Testis (tissue), 2 donors: ENCODE measurements at regions not wholly inside any gene's neighbourhood (a gene's known extent, or its start where the extent isn't known, plus 50 kb on each side); places are given as distances from the start of the nearest gene placed in this dataset.
"Not testable (repeated sequence)": the region's sequence is repeated elsewhere in the genome, so short reads cannot be mapped to it uniquely, and the experiment has no call there.

Experiments
- DNase-seq: peaks from one replicate; pipeline ENCODE4 v3.0.0-alpha.2; 2019
- H3K27ac ChIP-seq, 2 donors: fragments of 200-600 bp; sonication (generic); one replicate each; pipeline ENCODE4 v1.5.1; 2019
- H3K27me3 ChIP-seq: fragments of 200-600 bp; sonication (generic); one replicate; pipeline ENCODE4 v1.5.1; 2019
- H3K36me3 ChIP-seq: fragments of 200-600 bp; sonication (generic); one replicate; pipeline ENCODE4 v1.5.1; 2017; ENCODE audit warnings: low read depth; ENCODE audit errors: missing control alignments
- H3K4me1 ChIP-seq: fragments of 200-600 bp; sonication (generic); one replicate; pipeline ENCODE4 v1.5.1; 2019
- H3K4me3 ChIP-seq, 2 donors: fragments of 200-600 bp; sonication (generic); one replicate each; pipeline ENCODE4 v1.5.1; 2017 to 2019
- H3K9me3 ChIP-seq: fragments of 200-600 bp; sonication (generic); one replicate; pipeline ENCODE4 v1.5.1; 2017
- POLR2A ChIP-seq: fragments of 450-650 bp; IDR thresholded peaks from one replicate; pipeline ENCODE4 v1.6.1; 2017; ENCODE audit warnings: antibody characterized with exemption, mild to moderate bottlenecking, moderate library complexity
- WGBS, 2 donors: methylation state at CpG; one replicate each; pipeline ENCODE4 v1.1.5; 2018; 5-methylcytosine and 5-hydroxymethylcytosine counted together
- intact Hi-C: fragments of 100-400 bp; cut with DNase I; formaldehyde crosslinking; loops from one replicate; pipeline ENCODE4 v1.15.1; 2023; ENCODE audit warnings: low total_unique reads
- TF ChIP-seq, protein P1 (sequence below), 3 experiments: fragments of 450-650 bp in 2 of 3; fragments of 200-600 bp in 1 of 3; sonication (generic) in 1 of 3; IDR thresholded peaks; one replicate each; pipeline ENCODE4 v1.5.1; 2016 to 2019; ENCODE audit warnings: antibody characterized with exemption in 3 of 3, mild to moderate bottlenecking in 2 of 3, moderate library complexity in 1 of 3

DNA sequence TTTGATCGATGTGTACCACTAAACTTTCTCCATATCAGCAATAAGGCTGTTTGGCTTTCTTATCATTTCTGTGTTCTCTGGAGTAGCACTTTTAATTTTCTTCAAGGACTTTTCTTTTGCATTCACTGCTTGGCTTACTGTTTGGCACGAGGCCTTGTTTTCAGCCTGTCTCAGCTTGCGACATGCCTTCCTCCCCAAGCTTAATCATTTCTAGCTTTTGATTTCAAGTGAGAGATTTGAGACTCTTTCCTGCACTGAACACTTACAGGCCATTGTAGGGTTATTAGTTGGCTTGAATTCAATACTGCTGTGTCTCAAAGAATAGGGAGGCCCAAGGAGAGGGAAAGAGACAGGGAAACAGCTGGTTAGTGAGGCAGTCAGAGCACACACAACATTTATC lies 120.6 kb upstream of the KCND3 start:
- H3K27ac ChIP-seq: peak overlapping the region in 1 of 2 donors; percentile 23
- H3K4me1 ChIP-seq: peaks cover 3% of the 10 kb centered on the region
- no peak overlapping the region for H3K4me3 ChIP-seq
- TF ChIP-seq, protein P1, sequence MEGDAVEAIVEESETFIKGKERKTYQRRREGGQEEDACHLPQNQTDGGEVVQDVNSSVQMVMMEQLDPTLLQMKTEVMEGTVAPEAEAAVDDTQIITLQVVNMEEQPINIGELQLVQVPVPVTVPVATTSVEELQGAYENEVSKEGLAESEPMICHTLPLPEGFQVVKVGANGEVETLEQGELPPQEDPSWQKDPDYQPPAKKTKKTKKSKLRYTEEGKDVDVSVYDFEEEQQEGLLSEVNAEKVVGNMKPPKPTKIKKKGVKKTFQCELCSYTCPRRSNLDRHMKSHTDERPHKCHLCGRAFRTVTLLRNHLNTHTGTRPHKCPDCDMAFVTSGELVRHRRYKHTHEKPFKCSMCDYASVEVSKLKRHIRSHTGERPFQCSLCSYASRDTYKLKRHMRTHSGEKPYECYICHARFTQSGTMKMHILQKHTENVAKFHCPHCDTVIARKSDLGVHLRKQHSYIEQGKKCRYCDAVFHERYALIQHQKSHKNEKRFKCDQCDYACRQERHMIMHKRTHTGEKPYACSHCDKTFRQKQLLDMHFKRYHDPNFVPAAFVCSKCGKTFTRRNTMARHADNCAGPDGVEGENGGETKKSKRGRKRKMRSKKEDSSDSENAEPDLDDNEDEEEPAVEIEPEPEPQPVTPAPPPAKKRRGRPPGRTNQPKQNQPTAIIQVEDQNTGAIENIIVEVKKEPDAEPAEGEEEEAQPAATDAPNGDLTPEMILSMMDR (IDR thresholded peaks at IDR 0.05): no peak
- TF ChIP-seq POLR2A: no peak
- DNase-seq: peak; percentile 67
- no peaks in the 10 kb centered on the region for H3K36me3 ChIP-seq
- intact Hi-C loops: no loop called here
- WGBS, 2 donors: 28 to 46% methylated on average over 3 of the region's 3 CpGs
- no peaks in the 10 kb centered on the region for H3K9me3 ChIP-seq
- H3K27me3 ChIP-seq: no peaks in the 10 kb centered on the region

DNA sequence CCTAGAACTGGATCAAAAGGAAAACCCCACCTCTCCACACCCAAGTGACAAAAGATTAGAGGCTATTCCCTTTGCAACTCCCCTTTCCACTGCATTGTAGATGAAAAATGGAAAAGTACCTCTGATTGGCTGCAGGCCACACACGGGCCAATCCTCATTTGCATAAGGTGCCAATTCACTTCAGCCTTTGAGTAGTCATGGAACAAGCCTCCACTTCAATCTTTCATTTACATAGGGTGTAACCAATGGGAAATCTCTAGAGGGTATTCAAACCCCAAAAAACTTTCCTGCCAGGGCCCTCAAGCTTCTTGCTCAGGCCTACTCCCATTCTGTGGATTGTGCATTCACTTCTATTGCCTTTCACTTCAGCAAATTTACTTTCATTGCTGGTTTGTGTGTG lies 122.3 kb upstream of the KCND3 start:
- Histone ChIP-seq H3K36me3 (no peaks in the 10 kb centered on the region), H3K4me1 (peaks cover 3% of the 10 kb centered on the region), H3K27ac (no peak overlapping the region), H3K27me3 (no peaks in the 10 kb centered on the region), H3K9me3 (no peaks in the 10 kb centered on the region), H3K4me3 (no peak overlapping the region)
- 67 to 82% methylated on average over 1 of the region's 1 CpG for WGBS, 2 donors
- TF ChIP-seq POLR2A: no peak
- TF ChIP-seq, protein P1 (IDR thresholded peaks at IDR 0.05): no peak
- DNase-seq: no peak
- intact Hi-C loops: no loop called here

DNA sequence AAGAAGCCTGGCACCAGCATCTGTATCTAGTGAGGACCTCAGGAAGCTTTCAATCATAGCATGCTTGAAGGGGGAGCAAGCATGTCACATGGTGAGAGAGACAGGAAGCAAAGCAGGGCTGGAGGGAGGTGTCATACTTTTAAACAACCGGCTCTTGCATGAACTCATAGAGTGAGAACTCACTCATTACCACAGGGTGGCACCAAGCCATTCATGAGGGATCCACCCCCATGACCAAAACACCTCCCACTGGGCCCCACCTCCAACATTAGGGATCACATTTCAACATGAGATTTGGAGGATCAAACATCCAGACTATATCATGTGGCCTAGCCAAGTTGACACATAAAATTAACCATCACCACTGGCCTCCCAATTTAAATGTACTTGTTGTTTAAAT lies 125.1 kb upstream of the KCND3 start:
- intact Hi-C loops: no loop called here
- no peaks in the 10 kb centered on the region for H3K36me3 ChIP-seq
- TF ChIP-seq, protein P1 (IDR thresholded peaks at IDR 0.05): no peak
- TF ChIP-seq POLR2A: no peak

DNA sequence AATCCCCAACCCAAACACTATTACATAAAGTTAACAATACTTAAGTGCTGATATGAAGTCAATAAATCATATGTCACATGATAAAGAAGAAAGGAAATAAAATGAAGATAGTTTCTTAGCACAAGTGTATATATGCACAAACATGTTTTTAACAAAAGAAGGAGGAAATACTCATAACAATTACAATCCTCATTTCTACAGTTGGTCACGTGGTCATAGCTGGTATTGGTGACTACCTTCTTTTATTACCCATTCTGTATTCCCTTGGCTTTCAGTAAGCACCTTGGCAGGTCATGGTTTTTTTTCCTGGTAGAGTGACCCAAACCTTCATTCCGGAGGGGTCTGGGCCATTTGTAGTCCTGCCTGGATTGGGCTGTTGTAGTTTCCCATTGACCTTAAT lies 137.1 kb upstream of the KCND3 start:
- intact Hi-C loops: no loop called here
- Histone ChIP-seq H3K36me3 (no peaks in the 10 kb centered on the region), H3K4me1 (no peaks in the 10 kb centered on the region), H3K27ac (no peak overlapping the region), H3K9me3 (no peaks in the 10 kb centered on the region), H3K4me3 (no peak overlapping the region), H3K27me3 (no peaks in the 10 kb centered on the region)
- no peak for TF ChIP-seq POLR2A
- WGBS, 2 donors: 82 to 88% methylated on average over 2 of the region's 2 CpGs
- DNase-seq: no peak

More for the DNA sequence above, 125.1 kb upstream of the KCND3 start:
- Histone ChIP-seq H3K4me1 (peaks cover 3% of the 10 kb centered on the region), H3K27me3 (no peaks in the 10 kb centered on the region), H3K27ac (no peak overlapping the region), H3K4me3 (no peak overlapping the region), H3K9me3 (no peaks in the 10 kb centered on the region)
- DNase-seq: no peak
- WGBS, 2 donors: 80 to 89% methylated on average over 1 of the region's 1 CpG

DNA sequence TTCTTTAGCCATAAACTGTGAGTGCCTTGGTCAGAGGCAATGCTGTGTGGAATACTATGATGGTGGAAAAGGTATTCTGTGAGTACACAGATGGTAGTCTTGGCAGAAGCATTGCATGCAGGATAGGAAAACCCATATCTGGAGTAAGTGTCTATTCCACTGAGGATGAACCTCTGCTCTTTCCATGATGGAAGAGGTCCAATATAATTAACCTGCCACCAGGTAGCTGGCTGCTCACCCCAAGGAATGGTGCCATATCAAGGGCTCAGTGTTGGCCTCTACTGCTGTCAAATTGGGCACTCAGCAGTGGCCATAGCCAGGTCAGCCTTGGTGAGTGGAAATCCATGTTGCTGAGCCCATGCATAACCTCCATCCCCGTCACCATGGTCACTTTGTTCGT lies 138.1 kb upstream of the KCND3 start:
- H3K27me3 ChIP-seq, H3K4me1 ChIP-seq, DNase-seq, intact Hi-C loops, H3K27ac ChIP-seq, H3K4me3 ChIP-seq, H3K9me3 ChIP-seq, H3K36me3 ChIP-seq: not testable (repeated sequence)
- 84 to 96% methylated on average over 2 of the region's 2 CpGs for WGBS, 2 donors

DNA sequence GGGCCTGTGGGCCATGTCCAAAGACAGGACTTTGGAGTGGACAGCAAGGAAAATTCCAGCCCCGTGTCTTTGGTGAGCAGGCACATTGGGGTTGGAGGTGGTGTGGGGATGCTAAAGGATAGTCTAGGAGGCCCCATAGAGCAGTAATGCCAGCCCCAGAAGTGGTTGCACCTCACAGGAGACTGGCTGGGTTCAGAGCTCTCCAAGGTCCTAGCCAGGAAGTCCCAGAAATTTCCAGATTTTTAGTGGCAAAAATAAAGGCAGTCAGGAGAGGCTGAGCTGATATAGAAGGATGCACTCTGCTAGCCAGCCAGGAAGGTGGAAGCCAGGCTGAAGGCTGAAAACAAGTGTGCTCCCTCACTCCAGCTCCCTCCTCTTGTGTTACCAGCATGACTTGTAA lies 144.0 kb upstream of the KCND3 start:
- 81 to 82% methylated on average over 1 of the region's 1 CpG for WGBS, 2 donors
- intact Hi-C loops: no loop called here
- Histone ChIP-seq H3K27me3 (no peaks in the 10 kb centered on the region), H3K4me1 (no peaks in the 10 kb centered on the region), H3K9me3 (no peaks in the 10 kb centered on the region), H3K4me3 (no peak overlapping the region), H3K27ac (no peak overlapping the region), H3K36me3 (no peaks in the 10 kb centered on the region)
- no peak for DNase-seq
- no peak for TF ChIP-seq POLR2A
- TF ChIP-seq, protein P1 (IDR thresholded peaks at IDR 0.05): no peak
